ENCODE measurements at regions not wholly inside any gene's neighbourhood (a gene's known extent, or its start where the extent isn't known, plus 50 kb on each side); places are given as distances from the start of the nearest gene placed in this dataset.
"Not testable (repeated sequence)": the region's sequence is repeated elsewhere in the genome, so short reads cannot be mapped to it uniquely, and the experiment has no call there.

- no peak for TF ChIP-seq CHD7 (IDR thresholded peaks at IDR 0.05; ENCODE audit: low read depth, low read length)
- TF ChIP-seq MBD2 (IDR thresholded peaks at IDR 0.05; ENCODE audit: borderline replicate concordance, low read depth), result no peak
- TF ChIP-seq ZFP1 (CRISPR knock-in tag; IDR thresholded peaks at IDR 0.05), result no peak
- no peak for TF ChIP-seq MCM2 (IDR thresholded peaks at IDR 0.05; ENCODE audit: low read depth)
- no peak for TF ChIP-seq L3MBTL2 (IDR thresholded peaks at IDR 0.05)
- TF ChIP-seq MCM5 (IDR thresholded peaks at IDR 0.05; ENCODE audit: low read depth), result no peak
- TF ChIP-seq VEZF1 (CRISPR knock-in tag; IDR thresholded peaks at IDR 0.05), result no peak
- TF ChIP-seq NR2C2 (CRISPR knock-in tag; IDR thresholded peaks at IDR 0.05), result no peak
- TF ChIP-seq NR2C2 (tag; IDR thresholded peaks at IDR 0.05), result no peak
These were observed 391.8 kb downstream of the PRELID2 start (continued) for GRCh38 chr5:145443366-145443765.

GRCh38 chr5:145442661-145443060 lies 392.5 kb downstream of the PRELID2 start:
- H3K27ac ChIP-seq (ENCODE audit: extremely low read depth, low read depth, low read length); intact Hi-C loops (cut with micrococcal nuclease); in situ Hi-C loops (cut with MboI); FAIRE-seq; H2AFZ ChIP-seq (ENCODE audit: low read depth, low read length); POLR2A ChIA-PET; BruUV-seq (replicated peaks); H3K4me1 ChIP-seq (replicated peaks in 1 of 2; ENCODE audit: control insufficient read depth in 2 of 2, insufficient read depth in 2 of 2, low read length in 2 of 2); H4K20me1 ChIP-seq (replicated peaks; ENCODE audit: control insufficient read depth, insufficient read depth, low read length); H3K9me3 ChIP-seq (replicated peaks; ENCODE audit: control insufficient read depth, insufficient read depth, low read depth, low read length); H3K36me3 ChIP-seq (ENCODE audit: control insufficient read depth, insufficient read depth, low read length); H3K27me3 ChIP-seq (ENCODE audit: control insufficient read depth in 2 of 2, insufficient read depth in 2 of 2, low read length in 2 of 2); H3K4me2 ChIP-seq (ENCODE audit: insufficient read depth, low read length); H3K79me2 ChIP-seq (ENCODE audit: control insufficient read depth, insufficient read depth, low read length); H3K4me3 ChIP-seq; ATAC-seq; CTCF ChIA-PET (ENCODE audit: low intra/inter-chr PET ratio); H3K9ac ChIP-seq (ENCODE audit: insufficient read depth in 1 of 2, low read depth in 2 of 2, low read length in 2 of 2); DNase-seq (ENCODE audit: extremely low read depth in 1 of 4, low spot score in 3 of 4); H3K9me1 ChIP-seq (ENCODE audit: control insufficient read depth, insufficient read depth, low read length): not testable (repeated sequence)
- 0% methylated on average over 5 of the region's 6 CpGs for WGBS (ENCODE audit: insufficient coverage, low coverage, missing lambda C conversion rate)

All from K562 (cell line).